Inflammatory macrophage (primary cell): ENCODE measurements at regions not wholly inside any gene's neighbourhood (a gene's known extent, or its start where the extent isn't known, plus 50 kb on each side); places are given as distances from the start of the nearest gene placed in this dataset.
"Not testable (repeated sequence)": the region's sequence is repeated elsewhere in the genome, so short reads cannot be mapped to it uniquely, and the experiment has no call there.

Experiments used
- DNase-seq, 2 donors: peaks; one replicate each; pipeline ENCODE4 v3.0.0-alpha.2; 2020 to 2022

DNA sequence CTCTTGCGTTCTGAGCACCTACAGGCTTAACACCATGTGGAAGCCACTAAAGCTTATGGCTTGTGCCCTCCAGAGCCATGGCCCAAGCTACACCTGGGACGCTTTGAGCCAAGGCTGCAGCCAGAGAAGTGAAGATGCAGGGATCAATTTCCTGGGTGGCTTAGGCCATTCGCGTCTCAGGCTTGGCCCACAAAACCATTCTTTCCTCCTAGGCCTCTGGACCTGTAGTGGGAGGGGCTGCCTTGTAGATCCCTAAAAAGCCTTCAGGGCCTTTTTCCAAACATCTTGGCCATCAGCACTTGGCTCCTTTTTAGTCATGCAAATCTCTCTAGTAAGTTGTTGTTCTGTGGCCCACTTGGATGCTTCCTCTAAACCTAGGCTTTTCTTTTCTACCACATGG lies 401.7 kb upstream of the RUNX1 start:
- no peak for DNase-seq

GRCh38 chr21:35449846-35450245 lies 400.7 kb upstream of the RUNX1 start:
- DNase-seq, result no peak

DNA sequence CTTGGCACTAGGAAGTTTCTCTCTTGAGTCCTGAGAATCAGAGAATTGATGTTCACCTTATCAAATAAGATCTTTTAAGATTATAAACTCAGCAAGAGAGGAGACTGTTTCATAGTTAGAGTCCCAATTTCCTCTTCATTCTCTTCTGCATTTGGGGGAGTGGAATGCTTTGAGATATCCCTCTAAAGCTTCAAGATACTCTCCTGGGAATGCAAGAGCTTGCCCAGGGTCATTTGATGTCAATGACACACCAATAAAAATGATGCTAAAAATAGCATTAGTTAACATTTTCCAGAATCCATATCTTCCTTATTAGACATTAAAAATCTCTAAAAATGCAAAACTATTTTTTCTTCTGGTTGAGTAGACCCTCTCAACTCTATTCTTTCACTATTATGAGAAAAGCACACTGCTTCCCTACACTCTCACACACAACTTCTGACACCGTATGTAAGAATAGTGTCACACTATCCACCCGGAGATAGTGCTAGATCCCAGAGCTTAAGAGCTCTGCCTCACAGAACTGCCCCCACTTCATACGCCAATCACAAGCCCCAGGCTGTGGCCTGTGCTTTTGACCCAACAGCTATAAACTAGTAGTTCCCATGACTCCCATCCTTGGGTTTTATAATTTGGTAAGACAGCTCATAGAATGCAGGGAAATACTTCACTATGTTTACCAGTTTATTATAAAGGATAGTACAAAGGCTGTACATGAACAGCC lies 399.9 kb upstream of the RUNX1 start:
- no peak for DNase-seq

DNA sequence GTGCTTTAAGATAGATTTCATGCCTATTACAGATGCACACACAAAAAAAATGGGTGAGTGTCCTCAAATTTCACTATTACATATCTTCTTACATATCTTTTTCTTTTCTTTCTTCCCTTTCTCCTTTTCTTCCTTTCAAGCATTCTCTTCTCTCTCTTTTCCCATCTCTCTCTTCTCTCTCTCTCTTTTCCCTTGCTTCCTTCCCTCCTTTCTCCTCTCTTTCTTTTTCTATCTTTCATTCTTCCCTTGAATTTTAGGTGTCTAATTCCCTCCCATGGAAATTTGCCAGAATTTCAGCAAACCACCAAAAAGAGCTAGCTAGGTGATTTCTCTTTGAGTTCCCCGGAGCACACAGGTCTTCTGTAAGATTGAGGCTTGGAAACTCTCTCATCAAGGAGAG lies 395.3 kb upstream of the RUNX1 start:
- no peak for DNase-seq

- DNase-seq, result no peak
Measured at GRCh38 chr21:35441868-35442582, 392.9 kb upstream of the RUNX1 start.

- DNase-seq, result peak; percentile 31 to 37
Measured at GRCh38 chr21:35438643-35439404, 389.7 kb upstream of the RUNX1 start.

GRCh38 chr21:35437941-35438340 lies 388.8 kb upstream of the RUNX1 start:
- DNase-seq, result no peak

DNA sequence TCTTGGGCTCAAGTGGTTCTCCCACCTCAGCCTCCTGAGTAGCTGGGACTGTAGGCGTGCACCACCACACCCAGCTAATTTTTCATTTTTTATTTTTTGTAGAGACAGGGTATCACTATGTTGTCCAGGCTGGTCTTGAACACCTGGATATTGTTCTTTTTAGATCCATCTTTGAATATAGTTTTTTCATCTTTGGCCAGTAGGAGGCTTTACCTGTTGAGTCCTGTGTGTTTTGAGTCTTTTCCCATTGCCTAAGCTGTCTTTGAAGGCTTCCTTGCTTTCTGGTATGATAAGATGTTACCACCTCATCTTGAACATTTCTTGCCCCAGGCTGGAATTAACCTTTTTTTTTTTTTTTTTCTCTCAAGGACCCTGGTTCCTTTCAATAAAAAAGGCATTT lies 387.8 kb upstream of the RUNX1 start:
- DNase-seq, result no peak

GRCh38 chr21:35432601-35433000 lies 383.5 kb upstream of the RUNX1 start:
- not testable (repeated sequence) for DNase-seq

DNA sequence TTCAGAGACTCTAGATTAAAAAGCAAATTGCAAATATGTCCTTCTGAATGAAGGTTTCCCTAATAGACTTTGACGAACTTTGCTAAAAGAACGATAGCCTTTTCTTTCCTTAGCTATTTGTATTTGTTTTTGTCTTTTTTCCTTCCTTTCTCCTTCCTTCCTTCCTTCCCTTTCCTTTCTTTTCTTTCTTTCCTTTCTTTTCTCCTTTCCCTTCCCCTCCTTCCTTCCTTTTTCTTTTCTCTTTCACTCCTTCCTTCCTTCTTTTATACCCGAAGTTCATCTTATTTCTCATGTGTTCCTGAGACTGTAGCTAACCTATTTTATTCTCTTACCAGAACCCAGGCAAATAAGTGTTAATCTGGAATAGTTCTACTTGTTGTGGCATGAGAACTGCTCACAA lies 381.2 kb upstream of the RUNX1 start:
- DNase-seq, result no peak

GRCh38 chr21:35428937-35429336 lies 379.8 kb upstream of the RUNX1 start:
- no peak for DNase-seq

- peak; percentile 26 to 40 for DNase-seq
Measured at GRCh38 chr21:35428489-35428888, 379.4 kb upstream of the RUNX1 start.

DNA sequence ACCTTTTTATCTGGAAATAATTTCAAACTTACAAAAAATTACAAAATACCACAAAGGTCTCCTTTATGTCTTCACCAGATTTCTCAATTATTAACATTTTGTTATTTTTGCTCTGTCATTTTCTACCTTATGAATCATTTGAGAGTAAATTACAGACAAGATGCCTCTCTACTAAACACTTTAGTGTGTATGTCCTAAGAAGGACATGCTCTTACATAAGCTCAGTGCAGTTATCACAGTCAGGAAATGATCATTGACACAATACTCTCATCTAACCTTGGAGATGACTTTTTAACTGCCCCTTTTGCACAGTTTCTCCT lies 378.9 kb upstream of the RUNX1 start:
- DNase-seq, result peak; percentile 11 to 67

DNA sequence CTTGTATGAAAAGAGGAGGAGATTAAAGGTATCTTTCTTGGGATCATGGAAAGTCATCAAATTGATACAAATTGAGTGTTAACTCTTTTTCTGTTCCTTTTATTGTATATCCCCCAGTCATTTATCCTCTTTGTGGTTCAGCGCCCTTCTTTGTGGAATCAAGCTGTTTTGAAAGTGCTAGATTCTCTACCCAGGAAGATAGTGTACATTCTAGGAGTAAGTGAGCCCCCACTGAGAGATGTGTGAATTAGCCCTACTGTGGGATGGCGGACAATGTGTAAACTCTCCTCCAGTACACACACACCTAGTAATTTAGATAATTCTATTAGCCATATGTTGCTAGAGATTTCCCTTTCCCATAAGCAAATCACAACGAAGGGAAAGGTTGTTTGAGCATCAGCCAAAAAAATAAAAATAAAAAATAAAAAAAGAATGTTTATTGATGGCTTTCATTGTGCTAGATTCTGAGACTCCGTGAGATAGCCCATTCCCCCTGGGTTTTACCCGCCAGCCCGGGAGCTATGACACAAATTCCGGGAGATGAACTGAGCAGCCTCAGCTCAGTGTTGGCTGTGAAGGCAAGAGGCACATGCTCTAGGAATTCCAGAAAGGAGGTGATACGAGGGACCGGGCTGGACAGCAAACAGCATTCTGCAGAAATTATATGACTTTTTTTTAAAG lies 378.4 kb upstream of the RUNX1 start:
- no peak for DNase-seq

GRCh38 chr21:35426897-35427296 lies 377.8 kb upstream of the RUNX1 start:
- no peak for DNase-seq

- DNase-seq, result no peak
Measured at GRCh38 chr21:35426469-35426868, 377.4 kb upstream of the RUNX1 start.

GRCh38 chr21:35424122-35424521 lies 375.0 kb upstream of the RUNX1 start:
- no peak for DNase-seq

- DNase-seq, result no peak
Measured at GRCh38 chr21:35423709-35424108, 374.6 kb upstream of the RUNX1 start.

GRCh38 chr21:35422011-35422410 lies 372.9 kb upstream of the RUNX1 start:
- no peak for DNase-seq

DNA sequence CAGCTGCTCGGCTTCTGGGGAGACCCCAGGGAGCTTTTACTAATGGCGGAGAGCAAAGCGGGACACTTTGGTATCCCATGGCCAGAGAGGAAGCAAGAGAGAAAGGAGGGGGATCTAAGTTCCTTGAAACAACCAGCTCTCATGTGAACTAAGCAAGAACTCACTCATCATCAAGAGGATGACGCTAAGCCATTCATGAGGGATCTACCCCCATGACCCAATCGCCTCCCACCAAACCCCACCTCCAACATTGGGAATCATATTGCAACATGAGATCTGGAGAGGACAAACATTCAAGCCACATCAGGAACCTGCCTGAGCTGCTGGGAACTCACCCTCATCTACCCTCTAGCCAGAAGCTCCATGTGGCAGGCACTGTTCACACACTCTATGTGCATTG lies 372.1 kb upstream of the RUNX1 start:
- peak; percentile 73 to 89 for DNase-seq

DNA sequence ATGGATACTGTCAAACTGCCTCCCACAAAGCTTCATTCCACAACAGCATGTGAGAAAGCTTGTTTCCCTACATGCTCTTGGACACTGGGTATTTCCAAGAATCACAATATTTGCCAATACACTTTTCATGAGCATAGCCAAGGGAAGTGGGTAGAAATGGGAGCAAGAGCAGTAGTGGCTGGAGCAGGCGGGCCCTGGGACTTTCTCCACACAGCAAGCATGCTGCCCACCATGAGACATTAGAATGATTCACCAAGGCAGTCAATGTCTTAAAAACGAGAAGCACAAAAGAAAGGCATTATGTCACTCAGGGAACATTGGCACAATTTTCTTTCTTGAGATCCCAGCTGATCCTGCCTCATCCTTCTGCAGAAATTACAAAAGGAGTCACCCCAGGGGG lies 371.6 kb upstream of the RUNX1 start:
- peak; percentile 93 to 96 for DNase-seq

- DNase-seq, result no peak
Measured at GRCh38 chr21:35417762-35418161, 368.7 kb upstream of the RUNX1 start.

DNA sequence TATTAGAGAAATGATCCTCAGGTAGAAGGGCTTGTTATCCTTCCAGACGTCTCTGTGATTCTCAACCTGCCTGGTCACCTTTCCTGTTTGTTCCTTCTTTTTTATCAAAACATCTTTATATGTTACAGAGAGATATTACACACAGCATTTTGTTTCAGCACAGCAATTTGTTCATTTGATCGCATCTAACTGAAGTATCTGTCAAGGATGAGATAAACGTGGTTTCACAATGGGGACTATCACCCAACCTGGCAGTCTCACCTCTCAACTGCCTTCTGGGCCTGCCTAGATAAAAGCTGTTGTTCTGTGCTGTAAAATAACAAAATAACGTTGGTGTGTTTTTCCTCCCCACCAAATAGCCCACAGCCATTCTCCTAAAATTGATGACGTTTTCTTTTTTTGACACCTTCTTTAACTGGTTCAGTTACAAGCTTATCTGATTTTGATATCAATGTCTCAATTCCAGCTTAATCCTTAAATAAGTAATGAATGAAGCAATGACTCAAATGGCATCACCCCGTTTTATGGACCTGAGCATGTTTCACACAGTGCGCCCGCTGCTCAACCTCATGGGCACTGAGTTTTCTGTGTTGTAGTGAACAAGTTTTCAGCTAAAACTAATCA lies 367.9 kb upstream of the RUNX1 start:
- DNase-seq, result no peak
